ENCODE measurements at regions not wholly inside any gene's neighbourhood (a gene's known extent, or its start where the extent isn't known, plus 50 kb on each side); places are given as distances from the start of the nearest gene placed in this dataset.

DNA sequence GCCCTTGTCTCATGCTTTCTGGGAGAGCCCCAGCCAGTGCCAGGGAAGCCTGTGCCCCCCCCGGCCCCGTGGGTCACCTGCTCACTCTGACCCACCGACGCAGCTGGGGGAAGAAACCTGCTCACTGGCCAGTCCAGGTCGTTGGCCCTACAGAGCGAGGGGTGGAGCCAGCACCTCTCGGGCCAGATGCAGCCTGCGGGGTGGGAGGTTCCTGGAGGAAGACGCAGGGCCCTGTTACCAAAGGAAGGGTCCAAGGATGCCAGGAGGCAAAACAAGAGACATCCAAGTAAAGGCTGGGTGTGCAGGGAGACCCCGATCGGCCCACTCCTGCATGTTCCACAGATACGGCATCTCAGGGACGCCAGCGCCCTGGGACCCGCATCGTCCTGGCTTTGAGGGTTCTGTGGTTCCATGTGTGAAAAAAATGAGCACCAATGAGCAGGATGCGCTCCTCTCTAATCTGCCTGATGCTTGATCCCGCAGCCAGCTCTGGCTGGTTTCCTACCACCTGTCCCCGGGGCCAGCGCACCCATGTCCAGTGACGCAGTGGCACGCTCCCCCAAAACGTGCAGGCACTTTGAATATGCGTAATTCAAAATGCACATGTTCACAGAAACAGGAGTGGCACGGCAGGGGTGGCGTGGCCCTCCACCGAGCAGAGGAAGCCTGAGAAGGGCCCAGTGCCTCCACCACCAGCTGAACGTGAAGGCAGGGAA, 66.0 kb upstream of the GALNT9 start:
- TF ChIP-seq POLR2AphosphoS5 (IDR thresholded peaks at IDR 0.05; ENCODE audit: low read depth, low read length) (no peak), FOXP2 (optimal IDR thresholded peaks at IDR 0.05; ENCODE audit: borderline replicate concordance, extremely low read depth, extremely low read length, insufficient read depth) (no peak)
- TF ChIP-seq, protein P1, sequence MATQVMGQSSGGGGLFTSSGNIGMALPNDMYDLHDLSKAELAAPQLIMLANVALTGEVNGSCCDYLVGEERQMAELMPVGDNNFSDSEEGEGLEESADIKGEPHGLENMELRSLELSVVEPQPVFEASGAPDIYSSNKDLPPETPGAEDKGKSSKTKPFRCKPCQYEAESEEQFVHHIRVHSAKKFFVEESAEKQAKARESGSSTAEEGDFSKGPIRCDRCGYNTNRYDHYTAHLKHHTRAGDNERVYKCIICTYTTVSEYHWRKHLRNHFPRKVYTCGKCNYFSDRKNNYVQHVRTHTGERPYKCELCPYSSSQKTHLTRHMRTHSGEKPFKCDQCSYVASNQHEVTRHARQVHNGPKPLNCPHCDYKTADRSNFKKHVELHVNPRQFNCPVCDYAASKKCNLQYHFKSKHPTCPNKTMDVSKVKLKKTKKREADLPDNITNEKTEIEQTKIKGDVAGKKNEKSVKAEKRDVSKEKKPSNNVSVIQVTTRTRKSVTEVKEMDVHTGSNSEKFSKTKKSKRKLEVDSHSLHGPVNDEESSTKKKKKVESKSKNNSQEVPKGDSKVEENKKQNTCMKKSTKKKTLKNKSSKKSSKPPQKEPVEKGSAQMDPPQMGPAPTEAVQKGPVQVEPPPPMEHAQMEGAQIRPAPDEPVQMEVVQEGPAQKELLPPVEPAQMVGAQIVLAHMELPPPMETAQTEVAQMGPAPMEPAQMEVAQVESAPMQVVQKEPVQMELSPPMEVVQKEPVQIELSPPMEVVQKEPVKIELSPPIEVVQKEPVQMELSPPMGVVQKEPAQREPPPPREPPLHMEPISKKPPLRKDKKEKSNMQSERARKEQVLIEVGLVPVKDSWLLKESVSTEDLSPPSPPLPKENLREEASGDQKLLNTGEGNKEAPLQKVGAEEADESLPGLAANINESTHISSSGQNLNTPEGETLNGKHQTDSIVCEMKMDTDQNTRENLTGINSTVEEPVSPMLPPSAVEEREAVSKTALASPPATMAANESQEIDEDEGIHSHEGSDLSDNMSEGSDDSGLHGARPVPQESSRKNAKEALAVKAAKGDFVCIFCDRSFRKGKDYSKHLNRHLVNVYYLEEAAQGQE (IDR thresholded peaks at IDR 0.05; ENCODE audit: insufficient read depth in 1 of 2, low read depth in 2 of 2, low read length in 2 of 2): no peak
